ENCODE measurements at regions not wholly inside any gene's neighbourhood (a gene's known extent, or its start where the extent isn't known, plus 50 kb on each side); places are given as distances from the start of the nearest gene placed in this dataset.

GRCh38 chr3:83946049-83946448 is 1012.7 kb upstream of the CADM2 start:
- Histone ChIP-seq H3K4me1 (ENCODE audit: control insufficient read depth, low read length) (no peaks in the 10 kb centered on the region), H3K79me2 (ENCODE audit: control insufficient read depth, low read length) (no peaks in the 10 kb centered on the region), H3K27ac (ENCODE audit: low read depth, low read length) (no peak overlapping the region), H3K9me2 (replicated peaks; ENCODE audit: control insufficient read depth, low read length) (no peaks in the 10 kb centered on the region), H4K20me1 (ENCODE audit: control insufficient read depth, insufficient read depth, low read depth, low read length) (no peaks in the 10 kb centered on the region), H3K4me2 (ENCODE audit: low read length) (no peak overlapping the region), H3K9me3 (ENCODE audit: control insufficient read depth, insufficient read depth, low read length) (no peaks in the 10 kb centered on the region), H3K36me3 (ENCODE audit: control insufficient read depth, low read length) (no peaks in the 10 kb centered on the region), H3K4me3 (ENCODE audit: low read length) (no peak overlapping the region), H3F3A (ENCODE audit: control insufficient read depth, insufficient read depth) (no peaks in the 10 kb centered on the region), H3K27me3 (ENCODE audit: control insufficient read depth, low read length) (no peaks in the 10 kb centered on the region)
- TF ChIP-seq CTCF (IDR thresholded peaks at IDR 0.05; ENCODE audit: low read depth, low read length, poor library complexity, severe bottlenecking) (no peak), EZH2phosphoT487 (IDR thresholded peaks at IDR 0.05; ENCODE audit: borderline replicate concordance, low read length) (no peak)

DNA sequence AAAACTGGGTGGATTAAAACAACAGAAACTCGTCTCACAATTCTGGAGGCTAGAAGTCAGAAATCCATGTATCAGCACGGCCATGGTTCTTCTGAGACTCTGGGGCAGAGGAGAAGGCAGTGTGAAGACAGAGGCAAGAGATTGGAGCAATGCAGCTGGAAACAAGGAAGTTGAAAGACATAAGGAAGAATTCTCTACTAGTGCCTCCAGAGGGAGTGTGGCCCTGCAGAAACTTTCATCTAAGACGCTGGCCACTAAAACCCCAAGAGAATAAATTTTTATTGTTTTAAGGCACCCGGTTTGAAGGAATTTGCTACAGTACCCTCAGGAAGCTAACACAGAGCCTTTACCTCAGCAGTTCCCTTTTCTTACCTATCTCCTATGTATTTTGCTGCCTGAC is 1012.2 kb upstream of the CADM2 start:
- H3F3A ChIP-seq (ENCODE audit: control insufficient read depth, insufficient read depth): no peaks in the 10 kb centered on the region
- no peaks in the 10 kb centered on the region for H3K9me3 ChIP-seq (ENCODE audit: control insufficient read depth, insufficient read depth, low read length)
- no peaks in the 10 kb centered on the region for H4K20me1 ChIP-seq (ENCODE audit: control insufficient read depth, insufficient read depth, low read depth, low read length)
- no peaks in the 10 kb centered on the region for H3K79me2 ChIP-seq (ENCODE audit: control insufficient read depth, low read length)
- no peak for TF ChIP-seq CTCF (IDR thresholded peaks at IDR 0.05; ENCODE audit: low read depth, low read length, poor library complexity, severe bottlenecking)
- no peak for TF ChIP-seq EZH2phosphoT487 (IDR thresholded peaks at IDR 0.05; ENCODE audit: borderline replicate concordance, low read length)
- H3K36me3 ChIP-seq (ENCODE audit: control insufficient read depth, low read length): no peaks in the 10 kb centered on the region
- H3K4me2 ChIP-seq (ENCODE audit: low read length): no peak overlapping the region
- no peaks in the 10 kb centered on the region for H3K9me2 ChIP-seq (replicated peaks; ENCODE audit: control insufficient read depth, low read length)
- no peak overlapping the region for H3K27ac ChIP-seq (ENCODE audit: low read depth, low read length)
- H3K4me1 ChIP-seq (ENCODE audit: control insufficient read depth, low read length): no peaks in the 10 kb centered on the region
- H3K27me3 ChIP-seq (ENCODE audit: control insufficient read depth, low read length): no peaks in the 10 kb centered on the region
- no peak overlapping the region for H3K4me3 ChIP-seq (ENCODE audit: low read length)

DNA sequence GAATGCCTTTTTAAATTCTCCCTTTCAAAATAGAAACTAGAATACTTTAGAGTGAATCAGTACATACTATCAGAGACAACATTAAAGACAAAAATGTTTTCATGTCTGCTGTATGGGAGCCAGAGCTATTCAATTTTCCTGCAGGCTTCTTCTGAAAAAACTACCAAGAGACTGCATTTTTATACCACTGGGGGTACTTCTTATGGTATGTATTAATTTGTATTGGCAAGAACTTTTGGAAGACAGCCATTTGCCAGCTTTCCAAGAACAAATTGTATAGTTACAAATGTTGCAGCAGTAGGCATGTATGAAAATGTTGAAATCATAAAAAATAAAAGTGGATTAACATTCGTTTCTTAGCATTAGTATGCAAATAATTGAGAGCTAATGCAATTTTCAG is 1010.0 kb upstream of the CADM2 start:
- H3F3A ChIP-seq (ENCODE audit: control insufficient read depth, insufficient read depth): no peaks in the 10 kb centered on the region
- no peaks in the 10 kb centered on the region for H3K9me3 ChIP-seq (ENCODE audit: control insufficient read depth, insufficient read depth, low read length)
- H3K36me3 ChIP-seq (ENCODE audit: control insufficient read depth, low read length): no peaks in the 10 kb centered on the region
- H3K27me3 ChIP-seq (ENCODE audit: control insufficient read depth, low read length): no peaks in the 10 kb centered on the region
- H3K4me2 ChIP-seq (ENCODE audit: low read length): no peak overlapping the region
- no peaks in the 10 kb centered on the region for H3K4me1 ChIP-seq (ENCODE audit: control insufficient read depth, low read length)
- no peak overlapping the region for H3K27ac ChIP-seq (ENCODE audit: low read depth, low read length)
- TF ChIP-seq EZH2phosphoT487 (IDR thresholded peaks at IDR 0.05; ENCODE audit: borderline replicate concordance, low read length): no peak
- H3K9me2 ChIP-seq (replicated peaks; ENCODE audit: control insufficient read depth, low read length): no peaks in the 10 kb centered on the region
- no peaks in the 10 kb centered on the region for H4K20me1 ChIP-seq (ENCODE audit: control insufficient read depth, insufficient read depth, low read depth, low read length)
- H3K79me2 ChIP-seq (ENCODE audit: control insufficient read depth, low read length): no peaks in the 10 kb centered on the region
- no peak overlapping the region for H3K4me3 ChIP-seq (ENCODE audit: low read length)

DNA sequence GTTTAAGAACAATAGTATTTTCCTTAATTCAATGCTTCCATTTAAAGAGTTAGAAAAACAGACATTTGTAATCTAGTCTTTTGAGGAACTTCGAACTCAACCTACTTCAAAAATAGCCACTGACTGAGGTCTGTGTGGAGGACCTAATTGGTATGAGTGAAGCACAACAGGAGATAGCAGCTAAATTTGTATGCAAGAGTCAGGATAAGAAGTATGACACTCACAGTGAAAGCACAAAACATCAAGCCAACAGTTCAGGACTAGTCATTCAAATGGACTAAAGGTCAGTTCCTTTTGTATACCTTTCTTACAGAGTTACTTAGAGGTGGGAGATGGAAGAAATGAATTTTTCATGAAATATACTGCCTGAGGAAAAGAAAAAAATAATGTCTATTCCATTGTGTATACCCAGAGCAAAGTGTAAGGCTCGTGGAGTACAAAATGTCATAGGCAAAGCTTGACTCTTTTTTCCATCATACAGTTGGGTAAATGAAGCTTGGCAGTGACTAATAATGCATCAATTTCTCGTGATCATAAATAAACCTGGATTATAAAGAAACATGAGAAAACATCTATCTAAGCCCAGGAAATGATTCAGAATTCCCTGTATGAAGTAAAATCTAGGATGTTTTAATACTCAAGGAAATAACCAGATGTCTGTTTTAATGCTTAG is 1005.2 kb upstream of the CADM2 start:
- H3F3A ChIP-seq (ENCODE audit: control insufficient read depth, insufficient read depth): no peaks in the 10 kb centered on the region
- no peak overlapping the region for H3K27ac ChIP-seq (ENCODE audit: low read depth, low read length)
- no peaks in the 10 kb centered on the region for H3K27me3 ChIP-seq (ENCODE audit: control insufficient read depth, low read length)
- no peak overlapping the region for H3K4me3 ChIP-seq (ENCODE audit: low read length)
- no peaks in the 10 kb centered on the region for H3K9me3 ChIP-seq (ENCODE audit: control insufficient read depth, insufficient read depth, low read length)
- TF ChIP-seq CTCF (IDR thresholded peaks at IDR 0.05; ENCODE audit: low read depth, low read length, poor library complexity, severe bottlenecking) (no peak), EZH2phosphoT487 (IDR thresholded peaks at IDR 0.05; ENCODE audit: borderline replicate concordance, low read length) (no peak)
- H3K4me2 ChIP-seq (ENCODE audit: low read length): no peak overlapping the region
- no peaks in the 10 kb centered on the region for H3K9me2 ChIP-seq (replicated peaks; ENCODE audit: control insufficient read depth, low read length)
- no peaks in the 10 kb centered on the region for H3K4me1 ChIP-seq (ENCODE audit: control insufficient read depth, low read length)
- no peaks in the 10 kb centered on the region for H3K79me2 ChIP-seq (ENCODE audit: control insufficient read depth, low read length)
- H3K36me3 ChIP-seq (ENCODE audit: control insufficient read depth, low read length): no peaks in the 10 kb centered on the region
- no peaks in the 10 kb centered on the region for H4K20me1 ChIP-seq (ENCODE audit: control insufficient read depth, insufficient read depth, low read depth, low read length)

All from DOHH2 (cell line).